T-helper 9 cell (primary cell): ENCODE measurements at regions not wholly inside any gene's neighbourhood (a gene's known extent, or its start where the extent isn't known, plus 50 kb on each side); places are given as distances from the start of the nearest gene placed in this dataset.
A peak's percentile ranks its signal among the peaks of the same experiment; 100 is the strongest.

Experiments
- DNase-seq: peaks from one replicate; pipeline ENCODE4 v3.0.0-alpha.2; 2020

DNA sequence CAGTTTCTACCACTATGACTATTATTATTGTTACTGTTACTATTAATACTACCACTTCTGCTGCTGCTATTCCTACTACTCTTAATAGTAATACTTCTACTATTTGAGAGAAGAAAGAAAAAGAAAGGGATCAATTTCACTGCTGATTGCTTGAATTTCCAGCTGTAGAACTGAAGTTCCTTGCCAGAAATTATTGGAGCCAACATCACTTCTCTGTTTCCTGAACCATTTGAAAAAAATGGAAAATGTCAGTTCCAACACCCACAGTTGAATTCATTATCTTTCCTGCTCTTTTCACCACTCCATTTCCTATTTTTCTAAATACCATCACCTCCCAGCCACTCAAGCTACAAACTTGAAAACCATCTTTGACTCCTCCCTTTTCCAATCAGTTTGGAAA, 54.1 kb upstream of the PIK3C2G start:
- no peak for DNase-seq

DNA sequence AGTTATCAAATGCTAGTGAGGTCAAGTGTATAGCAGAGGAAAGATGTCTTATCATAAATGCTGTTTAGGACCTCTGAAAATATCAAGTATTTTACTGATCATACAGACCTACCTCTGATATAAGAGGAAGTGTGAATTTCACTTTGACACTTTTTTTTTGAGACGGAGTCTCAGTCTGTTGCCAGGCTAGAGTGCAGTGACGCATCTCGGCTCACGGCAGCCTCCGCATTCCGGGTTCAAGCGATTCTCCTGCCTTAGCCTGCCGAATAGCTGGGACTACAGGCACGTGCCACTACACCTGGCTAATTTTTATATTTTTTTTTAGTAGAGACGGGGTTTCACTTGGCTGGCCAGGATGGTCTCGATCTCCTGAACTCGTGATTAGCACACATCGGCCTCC, 55.1 kb upstream of the PIK3C2G start:
- no peak for DNase-seq

- DNase-seq = no peak
Observed at GRCh38 chr12:18204053-18204452, 57.3 kb upstream of the PIK3C2G start.

- no peak for DNase-seq
Observed at GRCh38 chr12:18192119-18192518, 69.2 kb upstream of the PIK3C2G start.

DNA sequence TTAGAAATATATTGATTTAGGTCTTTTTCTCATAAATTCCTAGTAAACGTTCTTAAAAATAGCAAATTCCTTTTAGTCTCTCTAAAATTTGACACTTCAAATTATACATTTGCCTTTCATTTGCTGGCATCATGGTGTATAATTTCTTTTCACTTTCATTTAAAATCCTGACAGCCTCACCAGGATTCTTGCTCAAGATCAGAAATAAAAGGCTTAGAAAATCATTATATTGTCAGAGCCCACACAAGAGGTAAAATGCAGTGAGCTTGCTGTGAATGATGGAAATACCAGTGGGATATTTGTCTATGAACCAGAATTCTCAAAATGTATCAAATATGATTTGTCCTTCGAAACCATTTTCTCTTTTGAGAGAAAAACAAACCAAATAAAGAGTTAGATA, 78.2 kb upstream of the PIK3C2G start:
- DNase-seq = no peak

- no peak for DNase-seq
Observed at GRCh38 chr12:18171571-18171970, 81.6 kb upstream of the RERGL start.

- no peak for DNase-seq
Observed at GRCh38 chr12:18168016-18168415, 78.0 kb upstream of the RERGL start.

- DNase-seq = no peak
Observed at GRCh38 chr12:18165889-18166288, 75.9 kb upstream of the RERGL start.

GRCh38 chr12:18165422-18165871, 75.5 kb upstream of the RERGL start:
- no peak for DNase-seq

- DNase-seq = no peak
Observed at GRCh38 chr12:18160901-18161300, 70.9 kb upstream of the RERGL start.

DNA sequence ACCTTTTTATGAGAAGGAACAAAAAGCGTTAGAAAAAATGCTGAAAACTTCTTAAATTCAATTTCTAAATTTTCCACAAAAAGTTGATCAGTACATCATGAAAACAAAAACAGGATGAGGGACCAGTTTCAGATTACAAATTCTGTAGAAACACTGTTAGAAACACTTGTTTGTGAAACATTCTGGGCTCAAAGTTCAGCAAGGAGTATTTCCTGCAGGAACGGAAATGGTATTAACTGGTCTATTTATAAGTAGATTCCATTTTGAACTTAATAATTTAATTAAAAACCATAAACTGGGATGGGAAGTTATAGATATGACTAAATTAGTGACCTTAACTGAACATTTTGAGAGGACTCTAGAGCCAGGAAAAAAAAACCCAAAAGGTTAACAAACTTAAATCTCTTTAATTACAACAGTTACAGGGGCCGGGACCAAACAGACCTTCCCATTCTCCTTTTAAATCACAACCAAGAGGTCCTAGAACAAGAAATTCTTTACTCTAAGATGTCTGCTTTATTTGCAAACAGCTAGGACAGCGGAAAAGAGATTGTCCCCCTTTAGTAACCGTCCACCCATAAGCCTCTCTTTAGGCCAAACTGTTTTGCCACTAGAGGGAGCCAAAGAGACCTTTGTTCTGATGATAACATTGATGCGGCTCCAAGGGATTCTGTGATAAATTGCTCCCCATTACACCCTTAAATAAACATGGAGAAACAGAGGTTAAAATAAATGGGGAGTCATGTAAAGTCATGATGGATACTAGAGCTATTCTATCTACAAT, 69.0 kb upstream of the RERGL start:
- DNase-seq = peak; percentile 5

- DNase-seq = no peak
Observed at GRCh38 chr12:18153826-18154225, 63.8 kb upstream of the RERGL start.

DNA sequence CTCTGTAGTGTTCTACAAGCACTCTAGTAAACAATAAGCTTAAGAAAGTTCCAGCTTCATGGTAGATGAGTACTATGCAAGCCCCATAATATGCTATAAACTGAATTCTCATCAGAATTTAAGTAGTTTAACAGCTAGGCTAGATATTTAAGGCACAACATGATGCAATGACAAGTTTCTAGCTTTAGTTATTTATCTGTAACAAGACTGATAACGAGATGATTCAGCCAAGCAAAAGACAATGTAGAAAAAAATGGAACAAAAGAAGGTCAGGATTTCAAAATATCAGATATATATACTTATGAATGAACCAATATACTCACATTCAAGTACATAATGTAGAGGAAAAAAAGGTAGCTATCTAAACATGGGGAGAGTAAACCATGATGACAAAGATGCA, 61.0 kb upstream of the RERGL start:
- no peak for DNase-seq

- DNase-seq = no peak
Observed at GRCh38 chr12:18148961-18149360, 59.0 kb upstream of the RERGL start.

- DNase-seq = no peak
Observed at GRCh38 chr12:18146363-18146762, 56.4 kb upstream of the RERGL start.

GRCh38 chr12:18145924-18146323, 55.9 kb upstream of the RERGL start:
- no peak for DNase-seq

DNA sequence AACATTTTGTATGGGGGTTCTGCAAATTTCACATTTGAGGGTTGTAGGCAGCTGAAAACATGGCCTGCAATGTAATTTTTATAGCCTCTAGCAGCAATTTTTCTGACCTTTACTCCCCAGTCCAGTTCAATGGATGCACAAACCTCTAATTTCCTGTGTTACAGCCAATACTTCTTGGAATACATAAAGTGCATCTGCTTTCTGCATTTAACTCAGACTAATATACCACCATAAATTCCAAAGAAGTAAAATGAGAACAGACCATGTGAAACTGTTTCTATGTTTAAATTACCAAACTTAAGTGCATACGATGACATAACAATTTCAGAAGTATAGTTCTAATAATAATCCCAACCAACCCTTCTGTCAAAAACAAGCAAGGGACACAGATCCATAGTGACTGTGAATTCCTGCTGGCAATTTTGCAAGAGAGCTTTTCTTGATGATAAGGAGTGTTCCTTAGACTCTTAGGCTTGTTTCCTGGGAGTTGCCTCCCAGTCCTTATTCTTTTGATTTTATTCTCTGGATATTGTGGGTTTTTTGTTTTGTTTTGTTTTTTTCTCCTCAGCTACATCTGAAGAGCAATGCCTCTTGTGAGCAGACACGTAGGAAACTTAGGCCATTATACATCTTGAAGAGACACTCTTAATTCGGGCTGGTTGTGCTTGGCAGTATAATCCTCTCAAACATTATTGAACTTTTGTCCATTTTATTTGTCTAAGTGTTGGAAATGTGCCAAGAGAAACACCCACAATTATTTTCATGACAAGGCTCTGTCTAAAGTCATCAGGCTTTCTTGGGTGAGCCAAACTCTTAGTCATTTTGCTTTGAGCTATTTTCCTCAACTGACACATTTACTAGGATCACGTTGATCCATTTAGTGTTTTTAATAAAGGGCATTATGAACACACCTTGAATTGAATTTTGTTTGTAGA, 51.3 kb upstream of the RERGL start:
- no peak for DNase-seq

- DNase-seq = no peak
Observed at GRCh38 chr12:18139989-18140596, 50.1 kb upstream of the RERGL start.
